ENCODE measurements at regions not wholly inside any gene's neighbourhood (a gene's known extent, or its start where the extent isn't known, plus 50 kb on each side); places are given as distances from the start of the nearest gene placed in this dataset.
"Not testable (repeated sequence)": the region's sequence is repeated elsewhere in the genome, so short reads cannot be mapped to it uniquely, and the experiment has no call there.

- no peak for DNase-seq (ENCODE audit: low read depth)
- H3K4me3 ChIP-seq (ENCODE audit: low read depth, low read length): no peak overlapping the region
Measured at GRCh38 chrX:63475200-63475599, 124.1 kb upstream of the SPIN4 start.

DNA sequence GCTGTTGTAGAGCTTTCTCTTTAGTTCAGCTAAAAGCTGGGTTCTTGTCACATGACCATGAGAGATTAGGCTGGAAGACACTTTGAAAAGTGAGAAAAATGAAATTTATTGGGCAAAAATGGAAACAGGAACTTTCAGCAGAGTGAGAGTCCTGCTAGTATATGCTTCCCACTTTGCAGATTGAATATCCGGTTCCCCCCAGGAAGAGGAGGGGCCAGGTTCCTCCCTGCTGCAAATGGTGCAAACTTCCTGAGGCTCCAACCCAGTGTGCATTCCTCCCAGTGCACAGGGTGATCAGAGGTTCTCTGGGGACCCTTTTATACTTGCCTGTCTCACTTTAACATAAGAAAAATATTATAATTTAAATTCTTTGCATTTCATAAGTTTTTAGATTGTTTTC, 119.9 kb upstream of the SPIN4 start:
- H3K4me3 ChIP-seq (ENCODE audit: low read depth, low read length): no peak overlapping the region
- DNase-seq (ENCODE audit: low read depth): no peak

GRCh38 chrX:63470506-63470905, 119.4 kb upstream of the SPIN4 start:
- H3K4me3 ChIP-seq (ENCODE audit: low read depth, low read length): no peak overlapping the region
- no peak for DNase-seq (ENCODE audit: low read depth)

- H3K4me3 ChIP-seq (ENCODE audit: low read depth, low read length): no peak overlapping the region
- DNase-seq (ENCODE audit: low read depth): no peak
Measured at GRCh38 chrX:63466690-63467089, 115.6 kb upstream of the SPIN4 start.

- no peak for DNase-seq (ENCODE audit: low read depth)
- H3K4me3 ChIP-seq (ENCODE audit: low read depth, low read length): no peak overlapping the region
Measured at GRCh38 chrX:63458981-63459380, 107.8 kb upstream of the SPIN4 start.

DNA sequence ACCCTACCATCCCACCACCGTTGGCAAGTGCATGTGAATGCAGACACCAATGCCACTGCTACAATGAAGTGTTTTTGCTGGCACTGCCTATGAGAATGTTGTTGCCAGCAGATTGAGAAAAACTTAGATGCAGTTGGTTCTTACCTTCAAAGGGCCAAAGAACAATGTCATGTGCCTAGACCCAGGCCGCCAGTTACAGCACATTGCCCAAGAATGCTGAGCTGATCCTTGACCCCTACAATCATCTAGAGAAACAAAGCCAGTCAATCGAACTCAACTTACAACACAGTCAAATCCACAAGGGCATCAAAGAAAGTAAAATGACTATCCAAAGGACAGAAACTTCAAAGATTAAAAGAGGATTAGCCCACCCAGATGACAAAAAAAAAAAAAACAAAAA, 102.4 kb upstream of the SPIN4 start:
- no peak for DNase-seq (ENCODE audit: low read depth)
- no peak overlapping the region for H3K4me3 ChIP-seq (ENCODE audit: low read depth, low read length)

DNA sequence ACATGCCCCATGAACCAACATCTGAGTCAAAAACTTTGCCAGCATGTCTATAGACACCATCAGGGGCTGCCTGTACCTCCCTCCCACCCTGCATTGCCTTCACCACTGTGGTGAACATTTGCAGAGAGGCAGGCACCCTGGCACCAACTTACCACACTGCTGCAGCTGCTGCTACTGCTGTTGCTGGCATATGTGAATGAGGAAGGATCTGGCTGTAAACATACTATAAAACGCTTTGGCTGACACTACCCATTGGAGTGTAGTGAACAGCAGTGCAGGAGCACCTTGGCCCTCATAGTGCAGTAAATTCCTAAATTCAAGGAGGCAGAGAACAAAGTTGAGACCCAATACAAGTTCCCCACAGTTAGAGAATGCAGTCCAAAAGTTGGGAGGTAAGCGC, 90.6 kb upstream of the SPIN4 start:
- no peak for DNase-seq (ENCODE audit: low read depth)
- no peak overlapping the region for H3K4me3 ChIP-seq (ENCODE audit: low read depth, low read length)

GRCh38 chrX:63439580-63439979, 88.4 kb upstream of the SPIN4 start:
- H3K4me3 ChIP-seq (ENCODE audit: low read depth, low read length): no peak overlapping the region
- no peak for DNase-seq (ENCODE audit: low read depth)

- DNase-seq (ENCODE audit: low read depth): no peak
- H3K4me3 ChIP-seq (ENCODE audit: low read depth, low read length): no peak overlapping the region
Measured at GRCh38 chrX:63436865-63437264, 85.7 kb upstream of the SPIN4 start.

- H3K4me3 ChIP-seq (ENCODE audit: low read depth, low read length): no peak overlapping the region
- DNase-seq (ENCODE audit: low read depth): no peak
Measured at GRCh38 chrX:63434665-63435064, 83.5 kb upstream of the SPIN4 start.

DNA sequence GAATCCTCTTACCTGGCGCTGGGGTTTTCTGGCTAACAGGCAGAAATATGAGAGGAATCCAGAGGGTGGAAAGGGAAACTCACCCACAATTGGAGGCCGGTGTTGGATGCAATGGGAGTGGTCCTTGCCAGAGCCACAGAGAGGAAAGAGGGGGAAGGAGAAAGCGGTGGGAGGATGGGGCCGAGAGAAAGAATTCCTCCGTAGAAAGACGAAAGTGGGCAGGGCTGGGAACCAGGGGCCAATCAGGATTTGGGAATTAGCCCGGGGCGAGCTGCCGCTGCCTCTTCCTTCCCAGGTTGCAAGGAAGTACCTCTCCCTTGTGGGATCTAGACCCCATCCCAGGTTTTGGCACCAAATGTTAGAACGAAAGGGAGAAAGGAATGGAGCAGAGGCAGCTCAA, 83.1 kb upstream of the SPIN4 start:
- H3K4me3 ChIP-seq (ENCODE audit: low read depth, low read length): no peak overlapping the region
- DNase-seq (ENCODE audit: low read depth): no peak

DNA sequence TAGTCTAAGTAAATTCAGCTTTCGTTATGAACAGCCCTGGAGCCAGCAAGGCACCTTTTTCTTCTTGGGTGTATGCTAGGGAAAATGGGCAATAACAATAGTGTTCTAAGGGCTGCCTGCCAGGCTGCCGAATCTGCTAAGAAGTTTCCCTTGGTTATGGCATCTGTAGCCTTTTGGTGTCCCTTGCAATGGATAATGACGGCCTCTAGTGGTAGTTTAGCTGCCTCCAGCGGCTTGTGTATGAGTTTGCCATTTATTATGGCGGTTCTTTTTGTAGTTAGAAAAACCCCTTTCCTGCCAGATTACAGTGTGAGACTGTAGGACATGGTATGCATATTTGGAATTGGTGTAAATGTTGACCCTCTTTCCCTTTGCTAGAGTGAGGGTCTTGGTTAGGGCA, 78.9 kb upstream of the SPIN4 start:
- H3K4me3 ChIP-seq (ENCODE audit: low read depth, low read length): no peak overlapping the region
- DNase-seq (ENCODE audit: low read depth): no peak

DNA sequence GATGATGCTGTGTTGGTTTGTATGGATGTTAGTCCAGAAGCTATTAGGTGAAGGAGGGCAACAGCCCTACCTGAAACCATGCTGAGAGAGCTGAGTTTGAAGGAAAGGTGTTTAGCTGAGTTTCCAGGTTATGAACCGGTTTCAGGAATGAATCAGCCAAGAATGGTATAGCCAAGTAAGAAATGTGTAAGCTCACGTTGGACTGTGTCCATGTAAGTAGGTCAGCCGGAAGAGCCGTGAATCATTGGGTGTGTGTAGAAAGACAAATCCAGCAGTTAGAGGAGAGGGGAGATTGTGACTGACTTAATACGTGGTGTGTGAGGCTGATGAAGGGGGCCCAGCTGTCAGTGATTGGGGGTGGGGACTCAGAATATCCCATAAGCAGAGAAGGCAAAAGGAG, 77.2 kb upstream of the SPIN4 start:
- no peak for DNase-seq (ENCODE audit: low read depth)
- H3K4me3 ChIP-seq (ENCODE audit: low read depth, low read length): no peak overlapping the region

GRCh38 chrX:63426519-63426918, 75.4 kb upstream of the SPIN4 start:
- H3K4me3 ChIP-seq (ENCODE audit: low read depth, low read length): no peak overlapping the region
- DNase-seq (ENCODE audit: low read depth): no peak

GRCh38 chrX:63424063-63424462, 72.9 kb upstream of the SPIN4 start:
- H3K4me3 ChIP-seq (ENCODE audit: low read depth, low read length): no peak overlapping the region
- DNase-seq (ENCODE audit: low read depth): no peak

DNA sequence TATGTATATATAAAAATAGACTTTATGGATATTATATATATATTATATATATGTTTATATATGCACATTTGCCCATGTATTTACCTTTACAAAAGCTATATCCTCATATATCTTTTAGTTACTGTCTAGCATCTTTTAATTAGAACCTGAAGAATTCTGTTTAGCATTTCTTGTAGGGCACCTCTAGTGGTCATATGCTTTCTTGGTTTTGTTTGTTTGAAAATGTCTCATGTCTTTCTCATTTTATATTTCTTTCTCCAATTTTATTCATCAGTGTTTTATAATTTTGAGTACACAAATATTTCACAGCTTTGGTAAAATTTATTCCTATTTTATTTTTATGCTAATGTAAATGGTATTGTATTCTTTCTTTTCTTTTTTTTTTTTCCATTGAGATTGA, 70.3 kb upstream of the SPIN4 start:
- H3K4me3 ChIP-seq (ENCODE audit: low read depth, low read length): no peak overlapping the region
- DNase-seq (ENCODE audit: low read depth): no peak

GRCh38 chrX:63418211-63418610, 67.1 kb upstream of the SPIN4 start:
- H3K4me3 ChIP-seq (ENCODE audit: low read depth, low read length): no peak overlapping the region
- no peak for DNase-seq (ENCODE audit: low read depth)

DNA sequence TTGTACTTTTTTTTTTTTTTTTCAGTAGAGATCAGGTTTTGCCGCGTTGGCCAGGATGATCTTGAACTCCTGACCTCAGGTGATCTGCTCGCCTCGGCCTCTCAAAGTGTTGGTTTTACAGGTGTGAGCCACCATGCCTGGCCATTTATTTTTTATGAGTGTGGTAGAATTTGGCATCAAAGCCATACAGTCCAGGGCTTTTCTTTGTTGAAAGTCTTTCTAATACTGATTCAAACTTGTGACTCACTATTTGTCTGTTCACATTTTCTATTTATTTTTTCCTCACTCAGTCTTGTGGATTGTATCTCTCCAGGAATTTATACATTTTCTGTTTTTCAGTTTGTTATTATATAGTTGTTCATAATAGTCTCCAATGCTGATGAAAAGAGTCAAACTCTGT, 66.5 kb upstream of the SPIN4 start:
- no peak overlapping the region for H3K4me3 ChIP-seq (ENCODE audit: low read depth, low read length)
- DNase-seq (ENCODE audit: low read depth): no peak

GRCh38 chrX:63409934-63410333, 58.8 kb upstream of the SPIN4 start:
- DNase-seq (ENCODE audit: low read depth); H3K4me3 ChIP-seq (ENCODE audit: low read depth, low read length): not testable (repeated sequence)

GRCh38 chrX:63408050-63408449, 56.9 kb upstream of the SPIN4 start:
- DNase-seq (ENCODE audit: low read depth): no peak
- H3K4me3 ChIP-seq (ENCODE audit: low read depth, low read length): no peak overlapping the region

DNA sequence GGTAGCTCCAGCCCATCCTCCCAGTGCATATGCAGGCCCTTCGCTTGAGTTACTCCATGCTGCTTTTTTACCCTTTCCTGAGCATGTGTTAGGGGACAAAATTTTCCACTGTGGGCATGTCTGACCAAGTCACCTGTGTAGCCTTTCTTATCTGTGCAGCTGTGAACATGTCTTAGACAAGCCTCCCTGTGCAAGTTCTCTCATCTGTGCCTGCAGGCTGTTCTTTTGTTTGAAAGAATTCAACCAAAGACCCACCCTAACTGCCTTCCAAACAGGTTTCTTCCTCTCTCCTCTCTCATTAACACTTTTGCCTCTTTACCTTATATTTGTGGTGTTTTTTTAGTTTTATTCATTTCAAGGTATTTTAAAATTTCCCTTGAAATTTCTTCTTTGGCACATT, 53.2 kb upstream of the SPIN4 start:
- no peak for DNase-seq (ENCODE audit: low read depth)
- no peak overlapping the region for H3K4me3 ChIP-seq (ENCODE audit: low read depth, low read length)

- no peak for DNase-seq (ENCODE audit: low read depth)
- no peak overlapping the region for H3K4me3 ChIP-seq (ENCODE audit: low read depth, low read length)
Measured at GRCh38 chrX:63402106-63402505, 51.0 kb upstream of the SPIN4 start.

Measured in skeletal muscle cell (primary cell).